ENCODE measurements at regions not wholly inside any gene's neighbourhood (a gene's known extent, or its start where the extent isn't known, plus 50 kb on each side); places are given as distances from the start of the nearest gene placed in this dataset.

DNA sequence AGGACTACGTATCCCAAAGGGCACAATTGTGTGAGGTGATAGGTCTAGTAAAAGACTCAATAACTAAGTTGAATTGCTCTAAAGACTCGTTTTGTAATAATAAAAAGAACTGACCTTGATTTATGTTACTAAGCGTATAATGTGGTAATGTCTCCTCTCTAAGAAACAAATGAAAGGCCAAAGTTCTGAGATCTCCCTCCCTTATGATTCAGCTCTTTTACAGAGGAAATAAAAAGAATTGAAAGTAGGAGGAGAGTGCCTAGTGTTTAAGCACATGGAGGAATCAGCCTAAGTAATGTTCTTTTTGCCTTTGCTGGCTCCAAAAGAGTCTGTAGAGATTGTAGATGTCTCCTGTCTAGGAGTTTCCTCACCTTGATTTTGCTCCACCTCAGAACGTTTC lies 98.0 kb downstream of the ARL4A start:
- DNase-seq, result no peak

DNA sequence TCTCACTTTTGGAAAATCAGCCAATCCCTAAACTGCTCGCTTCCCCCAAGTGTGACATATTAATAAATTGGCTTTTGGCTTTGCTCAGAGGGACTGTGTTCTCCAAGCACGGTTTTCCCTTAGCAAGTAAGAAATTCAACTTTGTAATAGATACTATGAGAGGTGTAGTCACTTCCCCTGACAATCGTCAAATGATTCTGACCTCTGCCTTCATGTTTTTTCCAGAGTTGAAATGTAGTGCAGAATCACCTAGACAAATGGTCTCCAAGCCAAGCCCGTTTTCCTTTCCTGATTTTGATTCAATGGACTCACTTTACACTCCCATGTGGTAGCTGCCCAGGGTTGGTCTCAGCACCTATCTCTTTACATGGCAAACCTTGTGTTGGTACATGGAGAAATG lies 99.1 kb downstream of the ARL4A start:
- no peak for DNase-seq

DNA sequence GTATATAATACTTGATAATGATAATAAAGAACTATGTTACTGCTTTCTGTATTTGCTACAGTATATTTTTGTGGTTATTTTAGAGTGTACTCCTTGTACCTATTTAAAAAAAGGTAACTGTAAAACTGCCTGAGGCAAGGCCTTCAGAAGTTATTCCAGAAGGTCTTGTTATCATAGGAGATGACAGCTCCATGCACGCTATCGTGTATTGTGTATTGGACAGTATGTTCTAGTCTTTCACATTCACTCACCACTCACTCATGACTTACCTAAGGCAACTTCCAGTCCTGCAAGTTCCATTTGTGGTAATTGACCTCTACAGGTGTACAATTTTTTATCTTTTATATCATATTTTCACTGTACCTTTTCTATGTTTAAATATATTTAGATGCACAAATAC lies 100.7 kb downstream of the ARL4A start:
- DNase-seq, result no peak

DNA sequence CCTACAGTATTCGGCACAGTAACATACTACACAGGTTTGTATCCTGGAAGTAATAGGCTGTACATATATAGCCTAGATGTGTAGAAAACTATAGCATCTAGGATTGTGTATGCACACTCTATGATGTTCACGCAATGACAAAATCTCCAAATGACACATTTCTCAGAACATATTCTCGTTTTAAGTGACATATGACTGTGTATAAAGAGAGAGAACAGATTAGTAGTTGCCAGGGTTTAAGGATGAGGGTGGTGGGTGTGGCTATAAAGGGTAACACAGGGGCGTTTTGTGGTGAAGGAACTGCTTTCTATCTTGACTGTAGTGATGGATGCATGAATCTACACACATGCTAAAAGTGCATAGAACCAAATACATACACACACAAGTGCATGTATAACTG lies 101.2 kb downstream of the ARL4A start:
- no peak for DNase-seq

GRCh38 chr7:12794722-12795302 lies 107.4 kb downstream of the ARL4A start:
- no peak for DNase-seq

DNA sequence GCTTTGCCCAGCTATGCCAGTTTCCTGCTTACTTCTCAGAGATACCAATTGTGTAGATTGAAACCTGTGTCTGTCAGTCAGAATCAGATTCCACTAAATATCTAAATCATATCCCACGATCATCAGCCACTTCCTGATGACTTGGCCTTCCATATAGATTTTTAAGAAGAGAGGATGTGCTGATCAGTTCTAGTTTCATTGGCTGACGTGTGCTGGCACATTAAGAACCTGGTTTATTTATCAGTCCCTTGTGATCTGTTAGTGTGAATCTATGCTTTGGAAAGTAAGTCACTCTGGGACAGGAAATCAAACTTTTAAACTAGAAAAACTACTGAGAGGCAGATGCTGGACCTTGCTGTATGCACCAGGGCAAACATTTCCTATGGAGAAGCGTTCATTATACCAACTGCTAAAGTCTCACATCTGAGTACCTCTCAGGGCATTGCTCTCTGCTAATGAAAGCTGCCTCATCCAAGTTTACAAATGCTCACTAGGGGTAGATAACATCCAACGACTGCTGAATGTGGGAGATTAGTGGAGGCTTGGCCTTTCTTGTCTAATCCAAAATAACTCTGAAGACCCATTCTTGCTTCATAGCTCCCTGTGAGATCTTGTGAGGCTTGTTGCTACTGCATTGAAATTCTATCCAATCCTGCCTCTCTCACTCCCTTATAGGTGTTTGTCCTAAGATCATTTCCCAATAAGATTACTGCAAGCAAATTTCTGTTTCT lies 109.1 kb downstream of the ARL4A start:
- no peak for DNase-seq

GRCh38 chr7:12800486-12800885 lies 113.1 kb downstream of the ARL4A start:
- DNase-seq, result no peak

GRCh38 chr7:12801107-12801506 lies 113.7 kb downstream of the ARL4A start:
- no peak for DNase-seq

DNA sequence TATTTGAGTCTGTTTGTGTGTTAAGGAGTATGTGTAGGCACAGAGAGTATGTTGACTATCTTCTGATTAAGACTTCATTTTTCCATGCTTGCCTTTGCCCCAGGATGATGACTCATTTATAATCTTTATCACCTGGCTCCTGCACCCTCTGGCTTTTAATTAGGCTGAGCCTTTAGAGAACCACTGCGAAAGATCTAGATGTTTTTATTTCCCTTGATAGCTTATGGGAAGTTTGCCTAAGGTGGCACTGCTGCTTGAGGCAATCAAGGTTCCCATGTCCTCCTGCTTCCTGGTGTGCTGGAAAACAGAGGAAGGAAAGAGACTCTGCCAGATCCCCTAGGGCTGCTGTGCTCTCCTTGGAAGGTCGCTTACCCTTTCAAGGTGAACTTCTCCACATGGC lies 114.6 kb downstream of the ARL4A start:
- DNase-seq, result no peak

DNA sequence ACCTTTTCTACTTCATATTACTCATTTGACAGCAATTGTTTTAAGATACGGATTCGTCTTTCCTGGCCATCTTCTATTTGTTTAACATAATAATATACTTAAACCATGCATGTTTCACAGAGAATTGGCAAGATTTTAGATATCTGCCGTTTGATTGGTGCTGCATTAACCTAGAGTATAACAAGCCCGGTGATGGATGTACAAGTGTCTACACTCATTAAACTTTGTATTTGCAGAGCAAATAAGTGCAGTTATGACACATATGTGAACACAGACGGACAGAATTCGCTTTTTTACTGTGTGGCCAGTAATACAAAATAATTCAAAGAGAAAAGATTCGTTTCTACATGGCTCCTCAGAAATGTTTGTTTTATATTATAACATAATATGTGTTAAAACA lies 116.1 kb downstream of the ARL4A start:
- no peak for DNase-seq

DNA sequence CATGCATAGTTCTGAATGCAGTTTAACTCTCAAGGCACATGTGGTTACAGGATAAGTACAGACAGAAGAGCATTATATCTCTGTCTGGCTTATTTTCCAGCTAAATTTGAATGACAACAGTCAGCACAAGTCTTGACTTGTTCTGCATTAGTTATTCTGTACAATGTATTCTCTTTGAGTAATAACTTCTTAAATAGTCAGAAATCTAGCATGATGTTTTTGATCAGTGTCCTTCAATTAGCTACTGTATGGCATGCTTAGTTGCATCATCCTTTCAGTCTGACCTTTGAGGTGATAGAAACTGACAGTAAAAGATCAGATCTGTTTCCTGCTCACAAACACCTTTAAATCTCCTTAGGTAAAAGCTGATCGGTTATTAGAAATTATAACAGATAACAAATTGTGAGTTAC lies 118.1 kb downstream of the ARL4A start:
- DNase-seq, result no peak

GRCh38 chr7:12805957-12806356 lies 118.5 kb downstream of the ARL4A start:
- peak; percentile 38 to 71 (median 67) for DNase-seq

DNA sequence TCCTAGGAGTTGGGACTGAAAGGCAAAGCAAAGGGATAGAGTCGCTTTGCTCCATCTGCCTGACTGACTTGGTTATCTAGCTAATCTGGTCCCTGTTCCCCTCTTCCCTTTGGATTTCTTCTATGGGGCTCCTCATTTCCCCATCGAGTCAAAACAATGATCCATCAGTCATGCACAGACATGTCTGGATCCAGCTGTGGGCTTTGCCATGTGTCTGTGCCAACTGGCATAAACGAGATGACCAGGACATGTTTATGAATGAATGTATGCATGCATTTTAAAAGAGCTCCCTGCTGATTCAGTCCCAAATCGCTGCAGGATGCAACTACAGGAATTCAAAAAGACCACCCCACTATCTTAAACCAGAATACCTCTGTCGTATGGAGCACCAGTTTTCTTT lies 122.0 kb downstream of the ARL4A start:
- DNase-seq, result no peak

- no peak for DNase-seq
Observed at GRCh38 chr7:12812111-12812510, 124.7 kb downstream of the ARL4A start.

GRCh38 chr7:12814107-12814506 lies 126.7 kb downstream of the ARL4A start:
- no peak for DNase-seq

DNA sequence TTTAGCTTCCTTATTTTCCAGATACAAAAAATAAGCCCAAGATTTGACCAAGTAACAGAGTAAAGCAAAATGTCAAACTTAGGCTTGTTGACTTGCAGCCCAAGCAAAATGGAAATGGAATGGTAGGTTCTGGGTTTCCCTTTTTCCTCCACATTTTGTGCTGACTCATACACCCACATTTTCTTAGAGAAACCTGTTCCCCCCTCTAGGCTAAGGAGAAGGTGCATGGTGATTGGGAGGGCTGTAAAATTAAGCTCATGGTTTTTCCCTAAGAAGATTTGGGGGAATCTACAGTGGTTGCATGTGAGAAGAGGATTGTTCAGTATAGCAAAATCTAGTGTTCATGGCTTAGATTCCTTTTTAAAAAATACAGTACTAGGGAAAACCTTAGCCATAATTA lies 127.4 kb downstream of the ARL4A start:
- peak; percentile 18 to 63 (median 49) for DNase-seq

GRCh38 chr7:12815426-12815825 lies 128.0 kb downstream of the ARL4A start:
- DNase-seq, result no peak

GRCh38 chr7:12815871-12816270 lies 128.4 kb downstream of the ARL4A start:
- no peak for DNase-seq

DNA sequence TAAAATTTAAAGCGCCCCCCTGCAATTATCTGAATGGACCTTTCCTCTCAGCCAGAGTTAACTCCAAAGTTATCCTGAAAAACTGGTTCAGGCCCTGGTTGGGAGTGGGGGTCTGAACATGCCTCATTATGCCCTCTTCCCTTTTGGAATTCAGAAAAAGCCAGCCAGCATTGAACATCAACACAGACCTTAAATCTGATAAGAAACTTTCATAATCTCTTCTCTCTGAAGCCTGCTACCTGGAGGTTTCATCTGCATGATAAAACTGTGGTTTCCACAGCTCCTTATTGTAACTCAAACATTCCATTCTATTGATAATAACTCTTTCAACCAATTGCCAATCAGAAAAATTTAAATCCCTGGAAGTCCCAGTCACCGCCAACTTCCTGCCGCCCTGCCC lies 133.3 kb downstream of the ARL4A start:
- DNase-seq, result no peak

DNA sequence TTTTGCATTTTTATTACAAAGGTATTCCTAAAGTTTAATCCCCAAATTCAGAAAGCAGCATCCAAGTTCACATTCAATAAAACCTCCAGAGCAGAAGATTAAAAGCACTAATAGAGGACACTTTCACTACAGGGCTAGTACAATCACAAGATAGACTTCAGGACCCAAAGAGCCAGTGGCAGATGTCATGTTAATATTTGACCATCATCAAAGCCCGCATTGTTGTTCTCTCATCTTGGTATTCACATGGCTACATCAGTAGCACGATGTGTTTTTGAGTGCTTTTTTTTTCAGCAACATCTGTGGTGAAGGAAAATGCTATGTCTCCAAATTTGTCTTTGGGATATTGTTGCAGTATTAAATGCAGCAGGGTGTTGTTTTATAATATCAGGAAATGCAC lies 134.3 kb downstream of the ARL4A start:
- no peak for DNase-seq

GRCh38 chr7:12826079-12826478 lies 138.6 kb downstream of the ARL4A start:
- DNase-seq, result no peak

DNA sequence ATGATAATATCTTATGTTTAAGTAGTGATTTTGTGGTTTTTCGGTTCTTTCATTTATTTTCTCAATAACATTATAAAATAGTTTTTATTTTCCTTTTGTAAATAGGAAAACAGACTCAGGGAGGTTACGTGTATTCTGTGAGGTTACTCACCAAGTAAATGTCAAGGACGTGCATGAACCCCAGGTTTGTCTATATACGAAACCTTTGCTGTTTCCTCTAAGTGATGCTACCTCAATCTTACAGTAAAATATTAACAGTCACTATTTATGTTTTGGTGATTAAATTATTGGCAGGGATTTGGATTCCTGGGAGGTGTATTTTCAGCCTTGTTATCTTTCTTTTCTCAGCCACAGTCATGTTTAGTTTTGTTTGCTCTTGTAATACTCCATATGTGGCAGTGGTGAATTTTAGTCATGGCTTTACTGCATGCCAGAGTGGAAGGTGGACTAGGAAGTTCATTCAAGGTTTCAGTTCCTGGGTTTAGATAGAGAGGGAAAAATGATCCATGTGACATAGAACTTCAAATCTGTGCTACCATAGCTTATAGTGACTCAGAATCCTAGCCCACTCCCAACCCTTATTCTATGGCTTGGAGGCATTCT lies 139.9 kb downstream of the ARL4A start:
- DNase-seq, result no peak

DNA sequence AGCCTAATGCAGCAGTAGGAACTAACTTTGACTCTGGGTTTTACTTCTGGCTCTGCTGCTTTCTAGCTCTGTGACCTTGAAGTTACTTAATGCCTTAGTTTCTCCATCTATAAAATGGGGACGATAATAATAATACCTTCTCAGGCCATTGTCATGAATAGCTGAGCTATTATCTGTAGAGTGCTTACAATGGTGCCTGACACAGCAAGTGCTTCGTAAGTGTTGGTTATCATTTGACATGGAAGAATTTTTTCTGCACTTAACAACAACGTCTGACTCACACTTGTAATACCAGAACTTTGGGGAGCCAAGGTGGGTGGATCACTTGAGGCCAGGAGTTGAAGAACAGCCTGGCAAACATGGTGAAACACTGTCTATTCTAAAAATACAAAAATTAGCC lies 140.5 kb downstream of the ARL4A start:
- DNase-seq, result no peak

- DNase-seq, result no peak
Observed at GRCh38 chr7:12831024-12831423, 143.6 kb downstream of the ARL4A start.

GRCh38 chr7:12833829-12834228 lies 146.4 kb downstream of the ARL4A start:
- DNase-seq, result no peak

Measured in suppressor macrophage treated with lipopolysaccharide for 1 hour (primary cell).